ENCODE measurements at regions not wholly inside any gene's neighbourhood (a gene's known extent, or its start where the extent isn't known, plus 50 kb on each side); places are given as distances from the start of the nearest gene placed in this dataset.

- TF ChIP-seq CTCF (IDR thresholded peaks at IDR 0.05; ENCODE audit: low read depth, low read length, missing input control): no peak
- no peak for TF ChIP-seq TAF1 (conservative IDR thresholded peaks at IDR 0.05)
- TF ChIP-seq GABPA (IDR thresholded peaks at IDR 0.05 in 1 of 2, conservative IDR thresholded peaks at IDR 0.05 in 1 of 2): no peak
- TF ChIP-seq ATF3 (IDR thresholded peaks at IDR 0.05): no peak
These were observed 573.7 kb downstream of the GBA3 start for GRCh38 chr4:23266401-23266800.
